GM12878 (cell line): ENCODE measurements at regions not wholly inside any gene's neighbourhood (a gene's known extent, or its start where the extent isn't known, plus 50 kb on each side); places are given as distances from the start of the nearest gene placed in this dataset.

Experiments used
- ATAC-seq: fragments of 200-7000 bp; cut with Tn5 transposase; 3 replicates; pipeline ENCODE4 v1.9.1; 2020; ENCODE audit warnings: mild to moderate bottlenecking, moderate library complexity
- BruUV-seq: library from RNA; stranded (reverse); fragments of 400-500 nt; replicated peaks from 2 replicates; lab custom pipeline; 2021; lab: Mats Ljungman, UMichigan
- CTCF ChIA-PET: fragments of 300-600 bp; sonication (Branson Sonifier 250); formaldehyde crosslinking; extraction: SDS; loops from one replicate; lab custom pipeline; 2021; ENCODE audit warnings: inconsistent platforms; lab: Yijun Ruan, JAX
- POLR2A ChIA-PET: fragments of 350-600 bp; formaldehyde crosslinking; extraction: SDS; loops from one replicate; lab custom pipeline; 2021; ENCODE audit warnings: inconsistent platforms; lab: Charles Lee
- RAD21 ChIA-PET: fragments of 300-600 bp; sonication (Branson Sonifier 250); formaldehyde crosslinking; loops from one replicate; lab custom pipeline; 2023; ENCODE audit warnings: antibody characterized with exemption; ENCODE audit not compliant: unreplicated experiment; lab: Charles Lee
- SMC1A ChIA-PET: fragments of 300-600 bp; sonication (Branson Sonifier 250); formaldehyde crosslinking; loops from one replicate; lab custom pipeline; 2023; ENCODE audit not compliant: unreplicated experiment, uncharacterized antibody; lab: Charles Lee
- DNase-seq: peaks from one replicate; pipeline ENCODE4 v3.0.0-alpha.2; 2011; ENCODE audit warnings: low read depth, low spot score
- FAIRE-seq: peaks from 3 replicates; lab custom pipeline; 2011; peaks lifted over from hg19 to GRCh38; lab: Jason Lieb, UNC
- H2AFZ ChIP-seq: 2 replicates; pipeline ENCODE4 v1.6.0; 2011; ENCODE audit warnings: low read depth, low read length, control low read depth; ENCODE audit not compliant: control insufficient read depth
- H3K27ac ChIP-seq: 2 replicates; pipeline ENCODE4 v1.5.1; 2011; ENCODE audit warnings: control low read depth; ENCODE audit not compliant: control insufficient read depth, insufficient read depth
- H3K27me3 ChIP-seq, 2 experiments: replicated peaks in 1 of 2; 2 replicates each; pipeline versions ENCODE4 v1.6.0 to v1.6.1; 2011; ENCODE audit warnings: low read length in 1 of 2; ENCODE audit not compliant: control insufficient read depth in 2 of 2, insufficient read depth in 2 of 2
- H3K36me3 ChIP-seq, 2 experiments: 2 replicates each; pipeline ENCODE4 v1.5.1; 2011; ENCODE audit warnings: low read length in 1 of 2; ENCODE audit not compliant: control insufficient read depth in 2 of 2, insufficient read depth in 2 of 2
- H3K4me1 ChIP-seq: 2 replicates; pipeline ENCODE4 v1.6.1; 2011; ENCODE audit warnings: mild to moderate bottlenecking, low read length, moderate library complexity, mixed read lengths; ENCODE audit not compliant: control insufficient read depth, insufficient read depth
- H3K4me2 ChIP-seq: 2 replicates; pipeline ENCODE4 v1.6.0; 2011; ENCODE audit warnings: control low read depth; ENCODE audit not compliant: control insufficient read depth, insufficient read depth
- H3K4me3 ChIP-seq: fragments of 200-600 bp; sonication (generic); 2 replicates; pipeline ENCODE4 v1.5.1; 2016
- H3K79me2 ChIP-seq: 2 replicates; pipeline ENCODE4 v1.6.0; 2011; ENCODE audit warnings: low read length; ENCODE audit not compliant: control insufficient read depth, insufficient read depth
- H3K9ac ChIP-seq: 2 replicates; pipeline ENCODE4 v1.8.0; 2011; ENCODE audit warnings: low read length, control low read depth, mixed read lengths; ENCODE audit not compliant: control insufficient read depth, insufficient read depth
- H3K9me3 ChIP-seq: replicated peaks from 3 replicates; pipeline ENCODE4 v1.5.1; 2011; ENCODE audit warnings: mild to moderate bottlenecking, low read length; ENCODE audit not compliant: control insufficient read depth, insufficient read depth
- H4K20me1 ChIP-seq: 2 replicates; pipeline ENCODE4 v1.6.0; 2011; ENCODE audit not compliant: control insufficient read depth, insufficient read depth
- JUND ChIP-seq: IDR thresholded peaks from 2 replicates; pipeline ENCODE4 v1.6.1; 2012; ENCODE audit warnings: low read depth, mild to moderate bottlenecking, low read length, improper control_type of control experiment, moderate library complexity
- RB1 ChIP-seq: fragments of 450-650 bp; formaldehyde crosslinking; IDR thresholded peaks from 2 replicates; pipeline ENCODE4 v1.6.1; 2017; ENCODE audit warnings: mild to moderate bottlenecking, borderline replicate concordance
- SRF ChIP-seq, 2 experiments: IDR thresholded peaks; 2 replicates each; pipeline ENCODE4 v1.6.1; 2011; ENCODE audit warnings: low read depth in 2 of 2, low read length in 2 of 2, mild to moderate bottlenecking in 1 of 2, moderate library complexity in 1 of 2
- WGBS: methylation state at CpG from one replicate; pipeline ENCODE4 v1.1.6; 2016; ENCODE audit warnings: low lambda C conversion rate; ENCODE audit not compliant: insufficient replicate concordance, insufficient coverage; ENCODE audit errors: missing lambda C conversion rate; 5-methylcytosine and 5-hydroxymethylcytosine counted together
- in situ Hi-C: fragments of 300-500 bp; cut with MboI; formaldehyde crosslinking; loops from 9 replicates; pipeline ENCODE4 v1.14.3; 2018; ENCODE audit warnings: mixed read lengths
- intact Hi-C: fragments of 100-400 bp; cut with micrococcal nuclease; formaldehyde crosslinking; loops from one replicate; pipeline ENCODE4 v1.14.2; 2022; ENCODE audit not compliant: unreplicated experiment
- TF ChIP-seq, protein P1 (sequence below), 3 experiments: IDR thresholded peaks in 2 of 3; conservative IDR thresholded peaks in 1 of 3; 2 replicates each; pipeline ENCODE4 v1.5.1; 2011; ENCODE audit warnings: low read depth in 3 of 3, low read length in 3 of 3, mild to moderate bottlenecking in 3 of 3, control low read depth in 2 of 3, moderate library complexity in 2 of 3, inconsistent platforms in 1 of 3, mixed read lengths in 1 of 3; ENCODE audit not compliant: control insufficient read depth in 2 of 3, insufficient read depth in 1 of 3; ENCODE audit errors: extremely low read depth in 1 of 3
- TF ChIP-seq, protein P2 (sequence below): IDR thresholded peaks from 2 replicates; pipeline ENCODE4 v1.6.1; 2012; ENCODE audit warnings: low read depth, low read length, improper control_type of control experiment
- TF ChIP-seq, protein P3 (sequence below): fragments of 450-650 bp; formaldehyde crosslinking; IDR thresholded peaks from 2 replicates; pipeline ENCODE4 v1.4.0; 2022; ENCODE audit warnings: mild to moderate bottlenecking, moderate library complexity
- TF ChIP-seq, protein P4 (sequence below): IDR thresholded peaks from 2 replicates; pipeline ENCODE4 v1.6.1; 2011; ENCODE audit warnings: mild to moderate bottlenecking, low read depth, low read length, moderate library complexity; ENCODE audit not compliant: insufficient replicate concordance

DNA sequence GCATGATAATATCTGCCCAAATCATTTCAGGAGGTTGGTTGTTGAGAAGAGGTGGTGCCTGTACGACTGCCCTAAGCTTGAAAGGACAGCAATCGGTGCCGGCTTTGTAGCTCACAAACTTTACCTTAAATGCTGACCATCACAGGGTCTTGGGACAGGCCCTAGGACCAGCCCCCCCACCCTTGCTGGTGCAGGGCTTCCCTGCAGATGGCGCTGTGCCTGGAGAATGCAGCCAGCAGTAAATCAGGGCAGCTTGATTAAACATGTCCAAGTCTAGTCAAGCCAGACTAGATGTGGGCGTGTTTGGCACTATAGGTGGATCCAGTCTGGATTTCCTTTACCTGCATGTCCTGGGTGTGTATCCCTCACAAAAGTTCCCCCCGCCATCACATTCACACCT lies 135.5 kb upstream of the CRHR1 start:
- Histone ChIP-seq H3K79me2 (no peaks in the 10 kb centered on the region), H3K9ac (no peak overlapping the region), H3K4me3 (no peak overlapping the region), H3K27me3 (no peaks in the 10 kb centered on the region), H3K36me3 (no peaks in the 10 kb centered on the region), H3K4me2 (no peak overlapping the region)
- ChIA-PET POLR2A (interaction anchor here (0.6 kb wide), 1 partner anchor 258 kb away, joined by 4 read pairs; no protein-coding TSS in a partner anchor), RAD21 (no interaction called here)
- no peak for ATAC-seq
- TF ChIP-seq JUND: no peak
- TF ChIP-seq, protein P1, sequence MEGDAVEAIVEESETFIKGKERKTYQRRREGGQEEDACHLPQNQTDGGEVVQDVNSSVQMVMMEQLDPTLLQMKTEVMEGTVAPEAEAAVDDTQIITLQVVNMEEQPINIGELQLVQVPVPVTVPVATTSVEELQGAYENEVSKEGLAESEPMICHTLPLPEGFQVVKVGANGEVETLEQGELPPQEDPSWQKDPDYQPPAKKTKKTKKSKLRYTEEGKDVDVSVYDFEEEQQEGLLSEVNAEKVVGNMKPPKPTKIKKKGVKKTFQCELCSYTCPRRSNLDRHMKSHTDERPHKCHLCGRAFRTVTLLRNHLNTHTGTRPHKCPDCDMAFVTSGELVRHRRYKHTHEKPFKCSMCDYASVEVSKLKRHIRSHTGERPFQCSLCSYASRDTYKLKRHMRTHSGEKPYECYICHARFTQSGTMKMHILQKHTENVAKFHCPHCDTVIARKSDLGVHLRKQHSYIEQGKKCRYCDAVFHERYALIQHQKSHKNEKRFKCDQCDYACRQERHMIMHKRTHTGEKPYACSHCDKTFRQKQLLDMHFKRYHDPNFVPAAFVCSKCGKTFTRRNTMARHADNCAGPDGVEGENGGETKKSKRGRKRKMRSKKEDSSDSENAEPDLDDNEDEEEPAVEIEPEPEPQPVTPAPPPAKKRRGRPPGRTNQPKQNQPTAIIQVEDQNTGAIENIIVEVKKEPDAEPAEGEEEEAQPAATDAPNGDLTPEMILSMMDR (IDR thresholded peaks at IDR 0.05 in 2 of 3, conservative IDR thresholded peaks at IDR 0.05 in 1 of 3; ENCODE audit: control insufficient read depth in 2 of 3, extremely low read depth in 1 of 3, insufficient read depth in 1 of 3, low read depth in 3 of 3, low read length in 3 of 3): peak in 2 of 3 experiments; percentile 10 to 21; a peak in 1 of 6 replicates
- TF ChIP-seq, protein P2, sequence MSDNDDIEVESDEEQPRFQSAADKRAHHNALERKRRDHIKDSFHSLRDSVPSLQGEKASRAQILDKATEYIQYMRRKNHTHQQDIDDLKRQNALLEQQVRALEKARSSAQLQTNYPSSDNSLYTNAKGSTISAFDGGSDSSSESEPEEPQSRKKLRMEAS: no peak
- TF ChIP-seq, protein P3, sequence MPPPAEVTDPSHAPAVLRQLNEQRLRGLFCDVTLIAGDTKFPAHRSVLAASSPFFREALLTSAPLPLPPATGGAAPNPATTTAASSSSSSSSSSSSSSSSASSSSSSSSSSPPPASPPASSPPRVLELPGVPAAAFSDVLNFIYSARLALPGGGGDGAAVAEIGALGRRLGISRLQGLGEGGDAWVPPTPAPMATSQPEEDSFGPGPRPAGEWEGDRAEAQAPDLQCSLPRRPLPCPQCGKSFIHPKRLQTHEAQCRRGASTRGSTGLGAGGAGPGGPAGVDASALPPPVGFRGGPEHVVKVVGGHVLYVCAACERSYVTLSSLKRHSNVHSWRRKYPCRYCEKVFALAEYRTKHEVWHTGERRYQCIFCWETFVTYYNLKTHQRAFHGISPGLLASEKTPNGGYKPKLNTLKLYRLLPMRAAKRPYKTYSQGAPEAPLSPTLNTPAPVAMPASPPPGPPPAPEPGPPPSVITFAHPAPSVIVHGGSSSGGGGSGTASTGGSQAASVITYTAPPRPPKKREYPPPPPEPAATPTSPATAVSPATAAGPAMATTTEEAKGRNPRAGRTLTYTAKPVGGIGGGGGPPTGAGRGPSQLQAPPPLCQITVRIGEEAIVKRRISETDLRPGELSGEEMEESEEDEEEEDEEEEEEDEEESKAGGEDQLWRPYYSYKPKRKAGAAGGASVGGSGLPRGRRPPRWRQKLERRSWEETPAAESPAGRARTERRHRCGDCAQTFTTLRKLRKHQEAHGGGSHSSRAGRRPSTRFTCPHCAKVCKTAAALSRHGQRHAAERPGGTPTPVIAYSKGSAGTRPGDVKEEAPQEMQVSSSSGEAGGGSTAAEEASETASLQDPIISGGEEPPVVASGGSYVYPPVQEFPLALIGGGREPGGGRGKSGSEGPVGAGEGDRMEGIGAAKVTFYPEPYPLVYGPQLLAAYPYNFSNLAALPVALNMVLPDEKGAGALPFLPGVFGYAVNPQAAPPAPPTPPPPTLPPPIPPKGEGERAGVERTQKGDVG: no peak
- TF ChIP-seq, protein P4, sequence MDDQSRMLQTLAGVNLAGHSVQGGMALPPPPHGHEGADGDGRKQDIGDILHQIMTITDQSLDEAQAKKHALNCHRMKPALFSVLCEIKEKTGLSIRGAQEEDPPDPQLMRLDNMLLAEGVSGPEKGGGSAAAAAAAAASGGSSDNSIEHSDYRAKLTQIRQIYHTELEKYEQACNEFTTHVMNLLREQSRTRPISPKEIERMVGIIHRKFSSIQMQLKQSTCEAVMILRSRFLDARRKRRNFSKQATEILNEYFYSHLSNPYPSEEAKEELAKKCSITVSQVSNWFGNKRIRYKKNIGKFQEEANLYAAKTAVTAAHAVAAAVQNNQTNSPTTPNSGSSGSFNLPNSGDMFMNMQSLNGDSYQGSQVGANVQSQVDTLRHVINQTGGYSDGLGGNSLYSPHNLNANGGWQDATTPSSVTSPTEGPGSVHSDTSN: no peak
- no peak for TF ChIP-seq SRF (IDR thresholded peaks at IDR 0.05; ENCODE audit: low read depth in 2 of 2, low read length in 2 of 2)
- no peak for TF ChIP-seq RB1
- TF ChIP-seq, all 136 proteins: peak for 1
- Histone ChIP-seq H3K9me3 (no peaks in the 10 kb centered on the region), H3K27ac (no peak overlapping the region), H3K4me1 (no peaks in the 10 kb centered on the region), H2AFZ (no peak overlapping the region), H4K20me1 (no peaks in the 10 kb centered on the region)
- FAIRE-seq (no peak), DNase-seq (no peak)
- WGBS: 66% methylated on average over 6 of the region's 6 CpGs
- intact Hi-C loops (no loop called here), in situ Hi-C loops (no loop called here)
- SMC1A ChIA-PET: interaction anchor here (1.6 kb wide), 1 partner anchor 21 kb away, joined by 3 read pairs; no protein-coding TSS in a partner anchor
- CTCF ChIA-PET: interaction anchor here (1.3 to 2.2 kb wide), 4 partner anchors 8 to 19 kb away, joined by 3 to 10 read pairs (median 4); no protein-coding TSS in a partner anchor
- BruUV-seq: no TSS peak
